Peyer's patch (tissue), 4 donors: ENCODE measurements at regions not wholly inside any gene's neighbourhood (a gene's known extent, or its start where the extent isn't known, plus 50 kb on each side); places are given as distances from the start of the nearest gene placed in this dataset.

Experiments used
- CTCF ChIP-seq, 6 experiments: fragments of 450-650 bp in 4 of 6; fragments of 200-600 bp in 2 of 6; sonication (generic) in 1 of 6; IDR thresholded peaks; one replicate each; pipeline ENCODE4 v1.5.1; 2017 to 2019; ENCODE audit warnings: antibody characterized with exemption in 6 of 6, mild to moderate bottlenecking in 3 of 6, moderate library complexity in 1 of 6
- POLR2A ChIP-seq, 2 donors: fragments of 450-650 bp; IDR thresholded peaks; one replicate each; pipeline ENCODE4 v1.5.1; 2017; ENCODE audit warnings: antibody characterized with exemption in 2 of 2, mild to moderate bottlenecking in 2 of 2, moderate library complexity in 2 of 2

GRCh38 chr20:60299951-60300350, 341.7 kb downstream of the CDH26 start:
- TF ChIP-seq CTCF (IDR thresholded peaks at IDR 0.05), result no peak
- no peak for TF ChIP-seq POLR2A (IDR thresholded peaks at IDR 0.05)
